H1 (cell line): ENCODE measurements at regions not wholly inside any gene's neighbourhood (a gene's known extent, or its start where the extent isn't known, plus 50 kb on each side); places are given as distances from the start of the nearest gene placed in this dataset.

ENCODE experiments used
- CTCF ChIA-PET: fragments of 300-600 bp; sonication (Branson Sonifier 250); formaldehyde crosslinking; loops from one replicate; lab custom pipeline; 2021; ENCODE audit not compliant: partially characterized antibody; lab: Charles Lee
- POLR2A ChIA-PET: fragments of 300-600 bp; sonication (Branson Sonifier 250); formaldehyde crosslinking; loops from one replicate; lab custom pipeline; 2021; ENCODE audit warnings: inconsistent platforms; ENCODE audit not compliant: partially characterized antibody; lab: Charles Lee
- DNase-seq, 2 experiments: peaks; one replicate each; pipeline versions ENCODE4 v3.0.0 to v3.0.0-alpha.2; 2010 to 2022; ENCODE audit warnings: low spot score in 2 of 2, low read depth in 1 of 2, mixed read lengths in 1 of 2
- FAIRE-seq: peaks from 2 replicates; lab custom pipeline; 2011; peaks lifted over from hg19 to GRCh38; lab: Jason Lieb, UNC
- H2AFZ ChIP-seq: 2 replicates; pipeline ENCODE4 v1.8.1; 2012; ENCODE audit warnings: low read length, inconsistent platforms
- H2AK5ac ChIP-seq: 2 replicates; pipeline ENCODE4 v1.6.1; 2013; ENCODE audit warnings: low read depth, low read length
- H2BK120ac ChIP-seq: replicated peaks from 2 replicates; pipeline ENCODE3; 2013; ENCODE audit warnings: low read depth, low read length, inconsistent platforms
- H2BK12ac ChIP-seq: 2 replicates; pipeline ENCODE4 v1.6.1; 2013; ENCODE audit warnings: low read depth, low read length
- H2BK15ac ChIP-seq: 2 replicates; pipeline ENCODE4 v1.6.1; 2013; ENCODE audit warnings: low read length
- H2BK20ac ChIP-seq: 2 replicates; pipeline ENCODE4 v1.6.1; 2013; ENCODE audit warnings: low read length
- H2BK5ac ChIP-seq: 2 replicates; pipeline ENCODE4 v1.6.1; 2013; ENCODE audit warnings: low read depth, low read length
- H3K14ac ChIP-seq: 2 replicates; pipeline ENCODE4 v1.6.1; 2013; ENCODE audit warnings: inconsistent platforms; ENCODE audit not compliant: insufficient read length
- H3K18ac ChIP-seq: 2 replicates; pipeline ENCODE4 v1.6.1; 2013; ENCODE audit warnings: low read length; ENCODE audit errors: extremely low read depth
- H3K23ac ChIP-seq: 2 replicates; pipeline ENCODE4 v1.6.1; 2013; ENCODE audit warnings: inconsistent platforms; ENCODE audit not compliant: insufficient read length
- H3K23me2 ChIP-seq: 2 replicates; pipeline ENCODE4 v1.6.1; 2013; ENCODE audit warnings: low read depth, low read length
- H3K27ac ChIP-seq: 2 replicates; pipeline ENCODE4 v1.6.1; 2011; ENCODE audit warnings: low read depth, low read length, inconsistent platforms
- H3K27me3 ChIP-seq, 4 experiments: replicated peaks in 1 of 4; 1 replicate in 1 of 4; 2 replicates in 3 of 4; pipeline versions ENCODE4 v1.6.1 to v1.8.1; 2011 to 2013; ENCODE audit warnings: low read length in 3 of 4, mild to moderate bottlenecking in 3 of 4, inconsistent platforms in 2 of 4, mixed read lengths in 2 of 4, moderate library complexity in 1 of 4; ENCODE audit not compliant: control insufficient read depth in 3 of 4, insufficient read depth in 3 of 4; ENCODE audit errors: extremely low read depth in 1 of 4
- H3K36me3 ChIP-seq, 4 experiments: 2 replicates each; pipeline versions ENCODE4 v1.6.1 to v1.8.1; 2011 to 2013; ENCODE audit warnings: mild to moderate bottlenecking in 4 of 4, low read length in 3 of 4, moderate library complexity in 2 of 4, control low read depth in 1 of 4, inconsistent platforms in 1 of 4; ENCODE audit not compliant: insufficient read depth in 4 of 4, control insufficient read depth in 2 of 4
- H3K4ac ChIP-seq: replicated peaks from 2 replicates; pipeline ENCODE3; 2013; ENCODE audit warnings: low read length, low read depth, mixed read lengths, inconsistent platforms; ENCODE audit not compliant: insufficient read length
- H3K4me1 ChIP-seq, 4 experiments: replicated peaks in 1 of 4; 1 replicate in 1 of 4; 2 replicates in 3 of 4; pipeline versions ENCODE4 v1.6.1 to v1.8.1; 2011 to 2013; ENCODE audit warnings: low read length in 3 of 4, inconsistent platforms in 2 of 4, mixed read lengths in 1 of 4; ENCODE audit not compliant: insufficient read depth in 4 of 4, control insufficient read depth in 3 of 4
- H3K4me2 ChIP-seq, 2 experiments: 2 replicates each; pipeline versions ENCODE4 v1.6.1 to v1.8.1; 2011 to 2013; ENCODE audit warnings: low read depth in 2 of 2, low read length in 2 of 2, control low read depth in 1 of 2, inconsistent platforms in 1 of 2, mild to moderate bottlenecking in 1 of 2; ENCODE audit not compliant: insufficient read depth in 1 of 2
- H3K4me3 ChIP-seq, 4 experiments: fragments of 200-600, 300-600 bp in 1 of 4; sonication (generic), shearing (Covaris generic), sonication (Bioruptor Twin) in 1 of 4; 2 replicates each; pipeline versions ENCODE4 v1.5.1 to v1.8.1; 2011 to 2016; ENCODE audit warnings: low read length in 4 of 4, low read depth in 3 of 4, control low read depth in 2 of 4, inconsistent platforms in 2 of 4, mild to moderate bottlenecking in 2 of 4, mixed read lengths in 1 of 4, moderate library complexity in 1 of 4; ENCODE audit not compliant: insufficient read depth in 2 of 4; ENCODE audit errors: extremely low read depth in 1 of 4
- H3K56ac ChIP-seq: replicated peaks from 2 replicates; pipeline ENCODE3; 2013; ENCODE audit warnings: low read depth, mild to moderate bottlenecking, mixed read lengths, low read length, inconsistent platforms; ENCODE audit not compliant: insufficient read length
- H3K79me1 ChIP-seq: 2 replicates; pipeline ENCODE4 v1.6.1; 2013; ENCODE audit warnings: low read depth, low read length, control low read depth
- H3K79me2 ChIP-seq, 2 experiments: 2 replicates each; pipeline versions ENCODE4 v1.6.1 to v1.8.1; 2012 to 2013; ENCODE audit warnings: low read length in 2 of 2, mild to moderate bottlenecking in 2 of 2, inconsistent platforms in 1 of 2; ENCODE audit not compliant: insufficient read depth in 2 of 2, control insufficient read depth in 1 of 2
- H3K9ac ChIP-seq, 4 experiments: replicated peaks in 1 of 4; 1 replicate in 1 of 4; 2 replicates in 3 of 4; pipeline versions ENCODE4 v1.6.1 to v1.8.1; 2011 to 2013; ENCODE audit warnings: low read depth in 3 of 4, low read length in 3 of 4, control low read depth in 2 of 4, mild to moderate bottlenecking in 2 of 4, moderate library complexity in 2 of 4, inconsistent platforms in 1 of 4; ENCODE audit errors: extremely low read depth in 1 of 4
- H3K9me3 ChIP-seq, 2 experiments: 2 replicates each; pipeline versions ENCODE4 v1.6.1 to v1.8.1; 2012 to 2013; ENCODE audit warnings: mild to moderate bottlenecking in 2 of 2, moderate library complexity in 2 of 2, control low read depth in 1 of 2, inconsistent platforms in 1 of 2, low read depth in 1 of 2, low read length in 1 of 2, mixed read lengths in 1 of 2; ENCODE audit not compliant: insufficient read depth in 2 of 2
- H4K20me1 ChIP-seq, 2 experiments: replicated peaks in 1 of 2; 2 replicates each; pipeline versions ENCODE3 to v1.8.1; 2011 to 2013; ENCODE audit warnings: inconsistent platforms in 2 of 2, low read length in 2 of 2, mild to moderate bottlenecking in 1 of 2; ENCODE audit not compliant: insufficient read depth in 2 of 2, control insufficient read depth in 1 of 2
- H4K5ac ChIP-seq: 2 replicates; pipeline ENCODE4 v1.6.1; 2013; ENCODE audit warnings: low read length, low read depth, mixed read lengths, inconsistent platforms; ENCODE audit not compliant: insufficient read length
- H4K8ac ChIP-seq: 2 replicates; pipeline ENCODE4 v1.8.0; 2013; ENCODE audit warnings: mild to moderate bottlenecking, moderate library complexity, low read length, inconsistent platforms; ENCODE audit not compliant: insufficient read depth; ENCODE audit errors: extremely low read depth
- H4K91ac ChIP-seq: replicated peaks from 2 replicates; pipeline ENCODE3; 2013; ENCODE audit warnings: low read length, mixed read lengths, inconsistent platforms; ENCODE audit not compliant: insufficient read length
- ATF3 ChIP-seq: IDR thresholded peaks from 2 replicates; pipeline ENCODE4 v1.6.1; 2011; ENCODE audit warnings: low read depth, mild to moderate bottlenecking, low read length; ENCODE audit not compliant: insufficient read depth
- BACH1 ChIP-seq: IDR thresholded peaks from 2 replicates; pipeline ENCODE4 v1.6.1; 2012; ENCODE audit warnings: low read length, improper control_type of control experiment
- CBX8 ChIP-seq: fragments of 300-800, 300-1000 bp; sonication (generic); IDR thresholded peaks from 2 replicates; pipeline ENCODE4 v1.7.1; 2016; ENCODE audit warnings: low read depth, low read length, borderline replicate concordance
- EP300 ChIP-seq, 2 experiments: IDR thresholded peaks; 1 replicate in 1 of 2; 2 replicates in 1 of 2; pipeline ENCODE4 v1.6.1; 2011 to 2012; ENCODE audit warnings: low read depth in 2 of 2, low read length in 2 of 2, mild to moderate bottlenecking in 2 of 2, borderline replicate concordance in 1 of 2, inconsistent platforms in 1 of 2, moderate library complexity in 1 of 2
- MAX ChIP-seq: IDR thresholded peaks from 2 replicates; pipeline ENCODE4 v1.6.1; 2012; ENCODE audit warnings: inconsistent platforms
- SAP30 ChIP-seq: fragments of 300-600 bp; sonication (generic); IDR thresholded peaks from 2 replicates; pipeline ENCODE4 v1.7.1; 2012; ENCODE audit warnings: low read length, moderate library complexity, mild to moderate bottlenecking, inconsistent platforms; ENCODE audit not compliant: insufficient read depth, insufficient replicate concordance
- TAF1 ChIP-seq: IDR thresholded peaks from 2 replicates; pipeline ENCODE4 v1.6.1; 2011; ENCODE audit warnings: mild to moderate bottlenecking, low read depth, low read length
- TAF7 ChIP-seq: optimal IDR thresholded peaks from 2 replicates; pipeline ENCODE3; 2011; ENCODE audit warnings: low read depth, mild to moderate bottlenecking, inconsistent platforms, low read length, moderate library complexity, borderline replicate concordance
- WGBS, 2 experiments: shearing (Covaris generic) in 1 of 2; methylation state at CpG; one replicate each; pipeline versions ENCODE4 v1.1.6 to v1.1.7; 2013 to 2015; ENCODE audit warnings: low lambda C conversion rate in 2 of 2, mixed read lengths in 2 of 2, inconsistent platforms in 1 of 2, low coverage in 1 of 2, missing lambda C conversion rate in 1 of 2; ENCODE audit not compliant: insufficient replicate concordance in 2 of 2, insufficient coverage in 1 of 2, insufficient read length in 1 of 2; ENCODE audit errors: extremely low coverage in 1 of 2, missing lambda C conversion rate in 1 of 2; 5-methylcytosine and 5-hydroxymethylcytosine counted together

GRCh38 chr1:219795363-219795917, 132.9 kb downstream of the SLC30A10 start:
- Histone ChIP-seq H3K18ac (no peak overlapping the region), H2BK15ac (no peak overlapping the region), H3K56ac (no peak overlapping the region), H2BK120ac (no peak overlapping the region), H2AK5ac (no peak overlapping the region), H4K8ac (no peak overlapping the region), H2BK20ac (no peak overlapping the region), H3K4me1 (no peaks in the 10 kb centered on the region), H3K4me3 (no peak overlapping the region), H3K36me3 (no peaks in the 10 kb centered on the region), H3K79me1 (no peaks in the 10 kb centered on the region), H3K27ac (no peak overlapping the region), H3K23ac (no peak overlapping the region), H3K4ac (no peak overlapping the region), H3K23me2 (no peaks in the 10 kb centered on the region), H3K14ac (no peak overlapping the region), H3K9ac (no peak overlapping the region), H4K5ac (no peak overlapping the region), H3K79me2 (no peaks in the 10 kb centered on the region), H2AFZ (no peak overlapping the region), H4K20me1 (no peaks in the 10 kb centered on the region), H2BK12ac (no peak overlapping the region), H3K9me3 (no peaks in the 10 kb centered on the region), H3K4me2 (no peak overlapping the region), H3K27me3 (no peaks in the 10 kb centered on the region), H2BK5ac (no peak overlapping the region), H4K91ac (no peak overlapping the region)
- DNase-seq (no peak), FAIRE-seq (no peak)
- ChIA-PET CTCF (interaction anchor here (1.0 to 1.3 kb wide), 2 partner anchors 10 to 17 kb away, joined by 3 to 4 read pairs; no protein-coding TSS in a partner anchor), POLR2A (no interaction called here)
- TF ChIP-seq TAF7 (no peak), CBX8 (no peak), EP300 (IDR thresholded peaks at IDR 0.05; ENCODE audit: borderline replicate concordance in 1 of 2, low read depth in 2 of 2, low read length in 2 of 2) (no peak), TAF1 (no peak), MAX (no peak), SAP30 (no peak), BACH1 (no peak), ATF3 (no peak)
- 87% methylated on average over 9 of the region's 9 CpGs; no CpG with 5 or more reads in 1 of the 2 experiments for WGBS, 2 experiments
